ENCODE measurements at regions not wholly inside any gene's neighbourhood (a gene's known extent, or its start where the extent isn't known, plus 50 kb on each side); places are given as distances from the start of the nearest gene placed in this dataset.

DNA sequence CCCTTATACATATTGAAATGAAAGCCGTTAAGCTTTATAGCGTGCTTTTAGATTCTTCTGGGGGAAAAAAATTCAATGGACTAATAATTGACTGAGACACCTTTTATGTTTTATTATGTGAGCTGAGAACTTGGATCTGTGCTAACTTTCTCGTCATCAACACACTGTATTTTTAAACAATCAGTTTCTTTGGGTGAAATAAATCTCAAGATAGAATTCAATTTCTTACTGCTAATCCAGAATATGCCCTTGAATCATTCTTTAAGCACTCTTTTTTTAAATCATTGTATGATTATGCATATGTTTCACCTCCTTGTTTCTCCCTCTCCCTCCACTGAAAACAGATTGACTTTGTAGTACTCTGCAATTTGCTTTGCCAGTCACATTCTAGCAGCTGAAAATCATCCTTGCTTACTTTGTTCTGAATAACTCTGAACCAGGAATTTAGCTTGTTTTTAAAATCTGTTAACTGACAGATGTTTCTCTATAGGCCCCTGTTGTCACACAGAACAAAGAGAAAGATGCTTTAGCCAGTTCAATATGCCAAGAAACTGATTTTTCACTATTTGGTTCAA lies 81.5 kb downstream of the SLIT2 start:
- no peak for TF ChIP-seq CTCF (IDR thresholded peaks at IDR 0.05)
- TF ChIP-seq POLR2AphosphoS5 (IDR thresholded peaks at IDR 0.05): no peak
- TF ChIP-seq EP300 (IDR thresholded peaks at IDR 0.05): no peak
